A549 (cell line): ENCODE measurements at regions not wholly inside any gene's neighbourhood (a gene's known extent, or its start where the extent isn't known, plus 50 kb on each side); places are given as distances from the start of the nearest gene placed in this dataset.

Experiments
- GATA3 ChIP-seq: IDR thresholded peaks from 2 replicates; pipeline ENCODE4 v1.6.1; 2012; ENCODE audit warnings: borderline replicate concordance
- PHF8 ChIP-seq: fragments of 200-600 bp; sonication (generic); IDR thresholded peaks from 2 replicates; pipeline ENCODE4 v1.6.1; 2016; ENCODE audit warnings: low read depth, mild to moderate bottlenecking, antibody characterized with exemption, moderate library complexity, borderline replicate concordance
- POLR2A ChIP-seq: IDR thresholded peaks from 2 replicates; pipeline ENCODE4 v1.6.1; 2012; ENCODE audit warnings: mild to moderate bottlenecking, low read length
- RAD21 ChIP-seq, 2 experiments: fragments of >200 bp in 1 of 2; sonication (Bioruptor Twin) in 1 of 2; formaldehyde crosslinking in 1 of 2; IDR thresholded peaks in 1 of 2; conservative IDR thresholded peaks in 1 of 2; 2 replicates in 1 of 2; 3 replicates in 1 of 2; pipeline ENCODE4 v1.6.1; 2012 to 2018; ENCODE audit warnings: inconsistent platforms in 1 of 2
- RFX5 ChIP-seq: fragments of 450-650 bp; IDR thresholded peaks from 2 replicates; pipeline ENCODE4 v1.7.1; 2014; ENCODE audit warnings: antibody characterized with exemption, mild to moderate bottlenecking, moderate library complexity
- ZNF302 ChIP-seq: fragments of 250-450 bp; sonication (Bioruptor Pico); IDR thresholded peaks from 2 replicates; pipeline ENCODE4 v1.9.0; 2021; ENCODE audit warnings: inconsistent platforms, mild to moderate bottlenecking, moderate library complexity
- TF ChIP-seq, protein P1 (sequence below): fragments of >200 bp; sonication (Bioruptor Twin); formaldehyde crosslinking; IDR thresholded peaks from 3 replicates; pipeline ENCODE4 v1.5.1; 2016
- TF ChIP-seq, protein P2 (sequence below): fragments of >200 bp; sonication (Bioruptor Twin); formaldehyde crosslinking; IDR thresholded peaks from 3 replicates; pipeline ENCODE4 v1.6.1; 2016

DNA sequence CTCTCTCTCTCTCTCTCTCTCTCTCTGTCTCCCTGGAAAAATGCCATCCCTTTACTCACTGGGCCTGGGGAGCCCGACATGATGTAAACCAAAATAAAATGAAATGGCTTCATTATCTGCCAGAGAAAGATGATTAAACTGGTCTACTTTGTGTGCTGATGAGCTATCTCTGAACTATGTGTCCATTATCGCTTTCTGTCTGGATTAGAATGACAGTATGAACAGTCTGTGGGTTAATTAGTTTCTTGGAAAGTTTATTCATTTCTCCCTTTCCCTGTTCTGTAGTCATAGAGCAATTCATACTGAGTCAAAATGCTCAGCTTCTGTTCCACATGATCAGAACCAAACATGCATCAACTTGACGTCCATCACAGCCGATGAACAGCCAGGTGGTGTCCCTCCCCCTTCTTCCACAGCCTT, 72.4 kb upstream of the KCND3 start:
- TF ChIP-seq GATA3, result no peak
- TF ChIP-seq, protein P1, sequence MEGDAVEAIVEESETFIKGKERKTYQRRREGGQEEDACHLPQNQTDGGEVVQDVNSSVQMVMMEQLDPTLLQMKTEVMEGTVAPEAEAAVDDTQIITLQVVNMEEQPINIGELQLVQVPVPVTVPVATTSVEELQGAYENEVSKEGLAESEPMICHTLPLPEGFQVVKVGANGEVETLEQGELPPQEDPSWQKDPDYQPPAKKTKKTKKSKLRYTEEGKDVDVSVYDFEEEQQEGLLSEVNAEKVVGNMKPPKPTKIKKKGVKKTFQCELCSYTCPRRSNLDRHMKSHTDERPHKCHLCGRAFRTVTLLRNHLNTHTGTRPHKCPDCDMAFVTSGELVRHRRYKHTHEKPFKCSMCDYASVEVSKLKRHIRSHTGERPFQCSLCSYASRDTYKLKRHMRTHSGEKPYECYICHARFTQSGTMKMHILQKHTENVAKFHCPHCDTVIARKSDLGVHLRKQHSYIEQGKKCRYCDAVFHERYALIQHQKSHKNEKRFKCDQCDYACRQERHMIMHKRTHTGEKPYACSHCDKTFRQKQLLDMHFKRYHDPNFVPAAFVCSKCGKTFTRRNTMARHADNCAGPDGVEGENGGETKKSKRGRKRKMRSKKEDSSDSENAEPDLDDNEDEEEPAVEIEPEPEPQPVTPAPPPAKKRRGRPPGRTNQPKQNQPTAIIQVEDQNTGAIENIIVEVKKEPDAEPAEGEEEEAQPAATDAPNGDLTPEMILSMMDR, result no peak
- TF ChIP-seq PHF8, result no peak
- TF ChIP-seq RAD21 (conservative IDR thresholded peaks at IDR 0.05 in 1 of 2, IDR thresholded peaks at IDR 0.05 in 1 of 2), result no peak
- TF ChIP-seq, protein P2, sequence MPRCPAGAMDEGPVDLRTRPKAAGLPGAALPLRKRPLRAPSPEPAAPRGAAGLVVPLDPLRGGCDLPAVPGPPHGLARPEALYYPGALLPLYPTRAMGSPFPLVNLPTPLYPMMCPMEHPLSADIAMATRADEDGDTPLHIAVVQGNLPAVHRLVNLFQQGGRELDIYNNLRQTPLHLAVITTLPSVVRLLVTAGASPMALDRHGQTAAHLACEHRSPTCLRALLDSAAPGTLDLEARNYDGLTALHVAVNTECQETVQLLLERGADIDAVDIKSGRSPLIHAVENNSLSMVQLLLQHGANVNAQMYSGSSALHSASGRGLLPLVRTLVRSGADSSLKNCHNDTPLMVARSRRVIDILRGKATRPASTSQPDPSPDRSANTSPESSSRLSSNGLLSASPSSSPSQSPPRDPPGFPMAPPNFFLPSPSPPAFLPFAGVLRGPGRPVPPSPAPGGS, result no peak
- no peak for TF ChIP-seq ZNF302 (CRISPR knock-in tag)
- no peak for TF ChIP-seq RFX5
- TF ChIP-seq POLR2A, result no peak
